HG03521 (cell line): ENCODE measurements at regions not wholly inside any gene's neighbourhood (a gene's known extent, or its start where the extent isn't known, plus 50 kb on each side); places are given as distances from the start of the nearest gene placed in this dataset.
"Not testable (repeated sequence)": the region's sequence is repeated elsewhere in the genome, so short reads cannot be mapped to it uniquely, and the experiment has no call there.

Source experiments
- ATAC-seq: cut with Tn5 transposase; IDR thresholded peaks from one replicate; pipeline ENCODE4 v1.9.1; 2021; ENCODE audit warnings: mild to moderate bottlenecking, moderate library complexity; ENCODE audit not compliant: unreplicated experiment

- no peak for ATAC-seq
These were observed 597.7 kb upstream of the CITED2 start for GRCh38 chr6:139972116-139972515.

DNA sequence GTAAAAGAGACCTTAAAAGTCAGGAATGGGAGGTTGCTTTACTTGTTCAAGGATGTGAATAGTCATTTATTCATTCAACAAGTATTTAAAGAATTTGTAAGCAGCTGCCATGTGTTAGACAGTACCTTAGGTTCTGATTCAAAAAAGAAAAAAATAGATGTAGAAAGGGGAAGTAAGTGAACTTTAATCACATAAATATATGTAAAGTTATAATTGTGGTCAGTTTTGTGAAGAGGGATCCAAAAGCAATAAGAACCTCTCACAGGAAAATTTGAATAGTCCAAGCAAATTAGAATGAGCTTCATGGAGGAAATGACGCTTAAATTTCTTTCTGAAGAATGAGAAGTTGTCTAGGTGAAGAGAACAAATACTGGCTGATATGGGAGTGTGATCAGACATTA lies 596.1 kb upstream of the CITED2 start:
- ATAC-seq, result no peak

GRCh38 chr6:139967497-139967896 lies 593.0 kb upstream of the CITED2 start:
- ATAC-seq, result no peak

GRCh38 chr6:139965393-139965792 lies 590.9 kb upstream of the CITED2 start:
- ATAC-seq, result no peak

DNA sequence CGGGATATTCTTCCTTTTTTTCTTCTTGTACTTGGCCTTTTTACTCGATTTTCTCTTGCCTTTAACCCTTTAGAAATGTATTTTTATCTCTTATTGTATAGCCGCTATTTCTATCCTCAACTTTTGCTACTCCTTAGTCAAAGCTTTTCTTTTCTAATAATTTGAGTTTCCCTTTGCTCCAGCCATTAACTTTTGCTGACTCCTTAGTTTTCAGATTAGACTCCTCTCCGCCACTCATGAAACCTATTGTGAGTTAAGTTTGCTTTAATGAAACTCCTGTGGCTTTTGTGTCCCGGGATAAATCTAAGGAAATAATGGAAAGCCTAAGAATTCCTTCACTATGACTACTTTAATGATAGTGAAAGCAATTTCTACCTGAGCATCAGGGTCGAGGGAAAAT lies 590.3 kb upstream of the CITED2 start:
- ATAC-seq, result no peak

GRCh38 chr6:139962654-139963347 lies 588.4 kb upstream of the CITED2 start:
- ATAC-seq, result no peak

DNA sequence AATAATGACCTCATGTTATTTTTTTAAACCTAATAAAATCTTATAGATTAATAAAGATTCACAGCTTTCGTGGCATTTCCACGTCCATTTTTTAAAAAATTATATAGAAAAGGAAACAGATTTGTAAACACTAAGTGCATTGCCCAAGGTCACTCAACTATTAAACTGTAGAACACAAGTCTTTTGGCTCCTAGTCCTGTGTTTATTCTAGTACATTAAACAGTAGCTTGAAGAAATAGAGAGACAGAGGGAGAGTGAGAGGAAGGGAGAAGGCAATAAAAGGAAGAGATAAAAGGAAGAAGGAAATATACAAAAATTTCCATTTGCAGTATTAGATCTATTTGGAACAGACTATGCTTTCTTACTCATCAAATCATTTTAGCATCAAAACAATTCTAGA lies 586.7 kb upstream of the CITED2 start:
- no peak for ATAC-seq

GRCh38 chr6:139960671-139961070 lies 586.2 kb upstream of the CITED2 start:
- no peak for ATAC-seq

GRCh38 chr6:139955366-139956155 lies 581.1 kb upstream of the CITED2 start:
- ATAC-seq, result no peak

DNA sequence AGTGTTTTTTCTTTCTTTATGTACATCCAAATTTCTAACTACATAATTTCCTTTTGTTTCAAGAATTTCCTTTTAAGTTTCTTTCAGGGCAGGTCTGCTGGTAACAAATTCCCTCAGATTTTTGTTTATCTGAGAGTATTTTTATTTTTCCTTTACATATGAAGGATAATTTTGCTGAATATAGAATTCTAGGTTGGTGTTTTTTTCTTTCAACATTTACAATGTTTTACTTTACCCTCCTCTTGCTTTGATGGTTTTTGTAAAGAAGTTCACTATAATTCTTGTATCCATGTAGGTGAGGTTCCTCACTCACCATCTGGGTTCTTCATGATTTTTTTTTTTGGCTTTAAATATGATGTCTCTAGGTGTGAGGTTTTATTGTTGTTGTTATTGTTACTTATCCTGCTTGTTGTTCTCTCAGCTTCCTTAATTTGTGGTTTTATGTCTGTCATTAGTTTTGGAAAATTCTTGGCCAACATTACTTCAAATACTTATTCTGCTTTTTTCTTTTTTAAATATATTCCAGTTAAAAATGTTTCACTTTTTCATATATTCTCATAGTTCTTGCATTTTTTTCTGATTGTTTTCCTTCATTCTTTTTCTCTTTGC lies 580.1 kb upstream of the CITED2 start:
- ATAC-seq, result no peak

- not testable (repeated sequence) for ATAC-seq
These were observed 579.3 kb upstream of the CITED2 start for GRCh38 chr6:139953780-139954179.

- no peak for ATAC-seq
These were observed 576.7 kb upstream of the CITED2 start for GRCh38 chr6:139951172-139951571.

DNA sequence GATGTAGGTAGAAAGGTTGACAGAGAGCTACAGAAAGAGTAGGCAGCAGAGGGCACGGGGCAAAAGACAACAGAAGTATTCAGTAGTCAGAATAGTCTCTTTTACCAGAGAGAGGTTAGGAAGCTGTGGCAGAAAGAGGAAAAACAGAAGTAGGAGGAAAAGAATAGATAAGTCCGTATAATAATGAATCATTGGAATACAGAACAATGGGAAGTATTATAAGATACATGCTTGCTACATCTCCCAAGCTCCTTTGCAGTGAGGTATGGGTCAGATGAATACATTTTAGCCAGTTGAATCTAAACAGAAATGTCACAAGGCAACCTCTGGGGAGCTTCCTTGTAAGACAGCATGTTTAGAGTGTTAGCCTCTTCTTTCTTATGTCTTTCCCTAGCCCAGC lies 570.5 kb upstream of the CITED2 start:
- no peak for ATAC-seq

DNA sequence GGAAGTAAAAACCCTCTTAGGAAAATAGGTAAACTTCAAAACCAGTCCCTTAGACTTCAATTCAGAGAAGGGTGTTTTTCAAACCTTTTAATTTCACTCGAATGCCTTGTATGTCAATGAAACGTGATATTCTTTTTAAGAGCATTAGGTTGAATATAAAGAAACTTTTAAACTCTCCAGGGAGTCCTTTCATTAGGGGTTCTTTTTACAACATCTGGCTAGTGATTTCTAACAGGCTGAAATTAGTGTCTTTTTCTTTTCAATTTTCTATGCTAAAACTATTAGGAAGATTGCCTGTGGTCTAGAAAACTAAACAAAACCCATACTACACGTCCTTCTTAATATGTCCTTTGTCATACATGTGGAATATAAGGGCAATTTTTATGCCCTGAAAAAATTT lies 569.7 kb upstream of the CITED2 start:
- ATAC-seq, result no peak

GRCh38 chr6:139943391-139943790 lies 568.9 kb upstream of the CITED2 start:
- no peak for ATAC-seq

DNA sequence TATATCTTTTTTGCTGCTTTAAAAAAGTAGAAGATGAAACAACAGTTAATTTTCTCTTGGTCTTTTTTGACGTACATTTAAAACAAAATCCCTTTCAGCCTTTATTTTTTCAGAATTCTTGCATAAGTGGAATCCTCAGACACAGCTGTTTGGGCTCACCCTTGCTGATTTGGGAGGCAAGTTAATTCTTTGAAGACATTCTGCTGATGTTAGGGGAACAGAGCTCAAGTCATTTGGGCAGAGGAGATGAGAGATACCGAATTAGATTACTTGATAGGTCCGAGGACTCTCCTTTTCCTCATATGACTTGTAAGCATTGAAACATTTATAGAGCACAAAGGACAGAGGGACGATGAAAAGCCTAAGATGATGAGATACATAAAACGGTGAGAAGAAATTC lies 567.9 kb upstream of the CITED2 start:
- no peak for ATAC-seq

GRCh38 chr6:139941826-139942225 lies 567.4 kb upstream of the CITED2 start:
- ATAC-seq, result no peak

DNA sequence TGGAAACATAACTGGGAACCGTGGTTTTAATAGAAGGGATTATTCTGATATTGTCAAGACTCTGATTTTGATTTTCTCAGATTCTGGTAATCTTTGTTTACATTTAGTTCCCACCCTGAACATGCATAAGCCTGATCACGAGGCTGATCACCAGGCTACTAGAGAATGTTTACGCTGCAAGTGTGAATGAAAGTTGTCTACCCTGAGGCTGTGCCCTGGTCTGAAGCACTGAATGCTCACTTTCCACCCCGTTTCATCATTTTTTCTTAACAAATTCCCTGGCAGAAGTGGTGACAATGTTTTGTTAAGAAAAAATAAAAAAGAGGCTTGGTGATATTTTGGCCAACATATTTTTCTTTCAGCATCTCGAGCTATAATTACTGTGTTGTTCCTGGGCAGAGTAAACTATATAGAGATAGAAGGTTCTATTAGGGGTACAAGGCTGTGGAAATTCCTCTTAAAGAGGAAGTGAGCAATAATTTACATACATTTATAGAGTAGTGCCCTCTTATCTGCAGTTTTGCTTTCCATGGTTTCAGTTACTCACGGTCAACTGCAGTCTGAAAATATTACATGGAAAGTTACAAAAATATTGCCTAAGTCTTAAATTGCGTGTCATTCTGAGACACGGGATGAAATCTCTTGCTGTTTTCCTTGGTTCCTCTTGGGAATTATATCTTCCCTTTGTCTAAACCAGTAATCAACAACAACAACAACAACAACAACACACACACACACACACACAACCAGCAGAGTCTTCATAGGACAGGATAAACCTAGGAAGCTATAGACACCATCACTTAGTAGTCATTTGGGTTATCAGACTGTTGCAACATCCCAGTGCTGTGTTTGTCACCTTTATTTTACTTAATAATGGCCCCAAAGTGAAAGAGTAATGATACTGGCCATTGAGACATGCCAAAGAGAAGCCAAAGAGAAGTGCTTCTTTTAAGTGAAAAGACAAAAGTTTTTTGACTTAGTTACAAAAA lies 566.6 kb upstream of the CITED2 start:
- peak; percentile 83 for ATAC-seq

GRCh38 chr6:139939189-139939979 lies 564.9 kb upstream of the CITED2 start:
- no peak for ATAC-seq

DNA sequence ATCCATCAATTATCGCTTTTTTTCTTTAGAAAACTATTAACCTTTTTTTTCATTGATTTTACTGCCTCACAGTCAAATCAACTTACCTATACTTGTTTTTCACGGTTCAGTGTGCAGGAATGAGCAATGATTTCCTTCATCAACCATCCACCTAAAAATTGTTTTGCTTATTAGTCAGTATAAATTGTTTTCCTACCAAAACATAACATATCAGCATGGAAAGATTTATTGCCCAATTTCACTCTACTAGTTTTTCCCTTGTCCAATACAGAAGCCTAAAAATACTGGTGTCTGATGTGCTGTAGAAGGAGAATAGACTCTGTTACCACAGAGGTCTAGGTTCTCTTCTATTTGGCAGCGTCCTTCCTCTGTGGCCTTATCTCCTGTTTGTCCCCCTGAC lies 558.2 kb upstream of the CITED2 start:
- ATAC-seq, result no peak
